Pancreas (tissue), 10 donors: ENCODE measurements at regions not wholly inside any gene's neighbourhood (a gene's known extent, or its start where the extent isn't known, plus 50 kb on each side); places are given as distances from the start of the nearest gene placed in this dataset.

Source experiments
- ATAC-seq, 4 donors: fragments of 200-7000 bp; cut with Tn5 transposase; one replicate each; pipeline versions ENCODE4 v1.8.0 to v1.9.1; 2020; ENCODE audit warnings: mild to moderate bottlenecking in 4 of 4, moderate library complexity in 4 of 4
- DNase-seq, 6 donors: peaks; one replicate each; pipeline ENCODE4 v3.0.0-alpha.2; 2020
- FAIRE-seq: peaks from 2 replicates; lab custom pipeline; 2012; peaks lifted over from hg19 to GRCh38; lab: Jason Lieb, UNC
- H3K27ac ChIP-seq, 4 donors: fragments of 200-600 bp; sonication (generic); 1 replicate in 3 of 4; 2 replicates in 1 of 4; pipeline versions ENCODE4 v1.5.0 to v1.8.0; 2020
- H3K27me3 ChIP-seq, 4 donors: fragments of 200-600 bp; one replicate each; pipeline ENCODE4 v1.8.0; 2021
- H3K36me3 ChIP-seq, 3 donors: fragments of 200-600 bp; sonication (generic) in 1 of 3; one replicate each; pipeline versions ENCODE4 v1.5.0 to v1.8.0; 2020 to 2021
- H3K4me1 ChIP-seq, 3 donors: fragments of 200-600 bp; one replicate each; pipeline ENCODE4 v1.8.0; 2021
- H3K4me3 ChIP-seq, 4 donors: fragments of 200-600 bp; sonication (generic) in 2 of 4; one replicate each; pipeline versions ENCODE4 v1.5.0 to v1.8.0; 2020 to 2021
- H3K9me3 ChIP-seq, 4 donors: fragments of 200-600 bp; one replicate each; pipeline ENCODE4 v1.8.0; 2021
- CTCF ChIP-seq, 4 donors: fragments of 200-600 bp; sonication (generic) in 3 of 4; IDR thresholded peaks; one replicate each; pipeline versions ENCODE4 v1.5.0 to v1.8.0; 2021; ENCODE audit warnings: antibody characterized with exemption in 4 of 4
- WGBS, 2 donors: extraction: QIAGEN DNeasy Blood & Tissue Kit; methylation state at CpG; one replicate each; pipeline ENCODE4 v1.1.7; 2013; 5-methylcytosine and 5-hydroxymethylcytosine counted together
- intact Hi-C, 3 donors: fragments of 100-400 bp; cut with DNase I; formaldehyde crosslinking; loops; one replicate each; pipeline versions ENCODE4 v1.11.1 to v1.14.2; 2022
- donor health status: healthy with polysubstance abuse.
- donor health status: DM: no; HTN: no; CAD: no; lungs with moderate emphysema.
- donor health status: DM: no; HTN: no; CAD: no.
- donor health status: control.
- donor health status: control.
- donor health status: Bipolar disorder and iron deficiency.
- donor health status: DM: yes; HTN: yes; CAD: no.
- donor health status: DM: no; HTN: no; CAD: no.
- donor health status: DM: no; HTN: no; CAD: no.
- donor health status: DM: yes; HTN: yes; CAD: no.

- DNase-seq (no peak), ATAC-seq (no peak), FAIRE-seq (no peak)
- H3K9me3 ChIP-seq, result no peaks in the 10 kb centered on the region
- no peak for TF ChIP-seq CTCF (IDR thresholded peaks at IDR 0.05)
- no peaks in the 10 kb centered on the region for H3K4me1 ChIP-seq
- WGBS, 2 donors, result 32 to 38% methylated on average over 13 of the region's 13 CpGs
- intact Hi-C loops, result no loop called here
- no peaks in the 10 kb centered on the region for H3K36me3 ChIP-seq
- H3K27me3 ChIP-seq, result peaks cover 0 to 6% (median 0%) of the 10 kb centered on the region in 4 donors
- no peak overlapping the region for H3K4me3 ChIP-seq
- no peak overlapping the region for H3K27ac ChIP-seq
These were observed 465.3 kb downstream of the BRD1 start for GRCh38 chr22:49362211-49362839.

- Histone ChIP-seq H3K4me3 (no peak overlapping the region), H3K27ac (no peak overlapping the region), H3K27me3 (peaks cover 0 to 6% (median 0%) of the 10 kb centered on the region in 4 donors), H3K9me3 (no peaks in the 10 kb centered on the region), H3K4me1 (no peaks in the 10 kb centered on the region), H3K36me3 (no peaks in the 10 kb centered on the region)
- intact Hi-C loops, result no loop called here
- no peak for DNase-seq
- FAIRE-seq, result no peak
- 25 to 37% methylated on average over 4 of the region's 4 CpGs for WGBS, 2 donors
- no peak for TF ChIP-seq CTCF (IDR thresholded peaks at IDR 0.05)
- ATAC-seq, result no peak
These were observed 466.5 kb downstream of the BRD1 start for GRCh38 chr22:49361164-49361563.

- Histone ChIP-seq H3K36me3 (no peaks in the 10 kb centered on the region), H3K9me3 (no peaks in the 10 kb centered on the region), H3K4me3 (no peak overlapping the region), H3K4me1 (no peaks in the 10 kb centered on the region), H3K27ac (no peak overlapping the region), H3K27me3 (peaks cover 0 to 6% (median 0%) of the 10 kb centered on the region in 4 donors)
- no peak for DNase-seq
- no peak for ATAC-seq
- WGBS, 2 donors, result 36 to 51% methylated on average over 3 of the region's 3 CpGs
- intact Hi-C loops, result no loop called here
- no peak for FAIRE-seq
- TF ChIP-seq CTCF (IDR thresholded peaks at IDR 0.05), result no peak
These were observed 466.9 kb downstream of the BRD1 start for GRCh38 chr22:49360746-49361145.

- FAIRE-seq (no peak), DNase-seq (no peak), ATAC-seq (no peak)
- H3K4me1 ChIP-seq, result no peaks in the 10 kb centered on the region
- WGBS, 2 donors, result 47 to 55% methylated on average over 8 of the region's 8 CpGs
- no peaks in the 10 kb centered on the region for H3K9me3 ChIP-seq
- H3K36me3 ChIP-seq, result no peaks in the 10 kb centered on the region
- H3K4me3 ChIP-seq, result no peak overlapping the region
- peaks cover 0 to 10% (median 3%) of the 10 kb centered on the region in 4 donors for H3K27me3 ChIP-seq
- intact Hi-C loops, result no loop called here
- no peak for TF ChIP-seq CTCF (IDR thresholded peaks at IDR 0.05)
- H3K27ac ChIP-seq, result no peak overlapping the region
These were observed 468.6 kb downstream of the BRD1 start for GRCh38 chr22:49359076-49359475.

- FAIRE-seq, result no peak
- WGBS, 2 donors, result 67 to 71% methylated on average over 20 of the region's 20 CpGs
- Histone ChIP-seq H3K36me3 (no peaks in the 10 kb centered on the region), H3K27ac (no peak overlapping the region), H3K4me3 (no peak overlapping the region), H3K27me3 (peaks cover 0 to 13% (median 3%) of the 10 kb centered on the region in 4 donors), H3K9me3 (no peaks in the 10 kb centered on the region), H3K4me1 (no peaks in the 10 kb centered on the region)
- ATAC-seq, result no peak
- DNase-seq, result no peak
- intact Hi-C loops, result no loop called here
- TF ChIP-seq CTCF (IDR thresholded peaks at IDR 0.05), result no peak
These were observed 469.8 kb downstream of the BRD1 start for GRCh38 chr22:49357661-49358440.
